ENCODE measurements at regions not wholly inside any gene's neighbourhood (a gene's known extent, or its start where the extent isn't known, plus 50 kb on each side); places are given as distances from the start of the nearest gene placed in this dataset.

DNA sequence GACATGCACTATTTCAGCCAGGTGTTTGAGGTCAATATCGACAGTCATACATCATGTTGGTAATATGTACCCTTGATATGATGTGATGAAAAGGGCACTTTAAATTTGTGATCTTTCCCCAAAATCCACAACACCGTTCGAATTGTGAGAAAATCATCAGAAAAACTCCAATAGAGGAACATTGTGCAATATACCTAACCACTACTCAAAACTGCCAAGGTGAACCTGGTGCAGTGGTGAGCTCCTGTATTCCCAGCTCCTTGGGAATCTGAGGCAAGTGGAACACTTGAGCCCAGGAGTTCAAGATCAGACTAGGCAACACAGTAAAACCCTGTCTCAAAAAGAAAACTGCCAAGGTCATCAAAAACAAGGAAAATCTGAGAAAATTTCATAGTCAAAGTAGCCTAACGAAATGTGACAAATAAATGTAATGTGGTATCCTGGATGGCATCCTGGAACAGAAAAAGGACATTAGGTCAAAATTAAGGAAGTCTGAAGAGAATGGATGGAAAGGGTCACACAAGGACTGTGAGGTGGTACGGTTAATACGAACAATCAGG is 55.6 kb upstream of the LSM6 start:
- Histone ChIP-seq H3K4me1 (ENCODE audit: insufficient read depth) (no peaks in the 10 kb centered on the region), H3K4me3 (no peak overlapping the region), H3K27me3 (no peaks in the 10 kb centered on the region), H3K27ac (no peak overlapping the region), H3K36me3 (no peaks in the 10 kb centered on the region), H3K9me3 (no peaks in the 10 kb centered on the region)
- no peak for TF ChIP-seq EP300 (IDR thresholded peaks at IDR 0.05)
- no peak for TF ChIP-seq CTCF (IDR thresholded peaks at IDR 0.05)
- TF ChIP-seq POLR2A (IDR thresholded peaks at IDR 0.05), result no peak
- no peak for DNase-seq
- WGBS, 3 donors, result 90 to 92% (median 91%) methylated on average over 6 of the region's 6 CpGs
- intact Hi-C loops (cut with DNase I), result no loop called here

DNA sequence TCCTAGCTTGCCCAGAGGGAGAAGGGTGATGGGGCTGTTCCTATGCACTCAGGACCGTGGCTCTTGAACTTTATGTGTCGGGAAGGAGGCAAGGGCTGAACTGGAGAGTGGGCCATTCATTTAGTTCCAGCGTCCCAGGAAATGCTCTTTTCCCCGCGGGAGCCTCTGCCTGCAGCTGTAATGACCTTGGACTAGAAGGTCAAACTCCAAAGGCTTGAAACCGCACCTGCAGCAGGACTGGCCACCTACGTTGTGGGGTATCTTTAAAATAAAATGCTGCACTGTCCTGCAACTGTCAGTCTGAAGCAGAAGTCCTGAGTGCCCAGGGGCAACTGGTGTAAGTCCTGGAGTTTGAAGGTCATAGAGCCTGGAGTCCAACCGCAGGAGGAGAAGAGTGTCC is 61.5 kb upstream of the LSM6 start:
- WGBS, 3 donors, result 32 to 68% (median 51%) methylated on average over 8 of the region's 8 CpGs
- H3K4me1 ChIP-seq (ENCODE audit: insufficient read depth), result no peaks in the 10 kb centered on the region
- no peaks in the 10 kb centered on the region for H3K9me3 ChIP-seq
- DNase-seq, result no peak
- no peak overlapping the region for H3K4me3 ChIP-seq
- no peaks in the 10 kb centered on the region for H3K36me3 ChIP-seq
- H3K27me3 ChIP-seq, result no peaks in the 10 kb centered on the region
- intact Hi-C loops (cut with DNase I), result no loop called here
- TF ChIP-seq EP300 (IDR thresholded peaks at IDR 0.05) (no peak), CTCF (IDR thresholded peaks at IDR 0.05) (no peak), POLR2A (IDR thresholded peaks at IDR 0.05) (no peak)
- H3K27ac ChIP-seq, result no peak overlapping the region

GRCh38 chr4:146113171-146113570 is 62.3 kb upstream of the LSM6 start:
- no peaks in the 10 kb centered on the region for H3K9me3 ChIP-seq
- WGBS, 3 donors, result 89 to 92% (median 92%) methylated on average over 10 of the region's 10 CpGs
- intact Hi-C loops (cut with DNase I), result no loop called here

DNA sequence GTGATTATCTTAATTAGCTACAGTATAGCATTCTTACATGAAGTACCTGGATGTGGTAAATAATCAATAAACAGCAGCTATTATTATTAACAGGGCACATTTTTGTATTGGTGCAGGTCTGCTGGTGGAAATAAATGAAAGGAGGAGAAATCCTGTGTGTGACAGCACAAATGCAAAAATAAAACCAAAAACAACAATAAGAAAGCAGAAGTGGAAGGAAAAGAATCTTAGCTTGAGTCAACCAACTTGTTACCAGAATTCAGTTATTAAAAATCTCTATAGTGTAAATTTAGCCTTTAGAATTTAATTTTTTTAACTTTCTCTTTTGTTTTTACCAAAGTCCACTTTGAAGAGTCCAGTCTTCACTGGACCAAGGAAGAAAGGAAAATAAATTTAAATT is 63.1 kb upstream of the LSM6 start:
- no peaks in the 10 kb centered on the region for H3K9me3 ChIP-seq
- intact Hi-C loops (cut with DNase I), result no loop called here
- no peak overlapping the region for H3K27ac ChIP-seq
- no peaks in the 10 kb centered on the region for H3K4me1 ChIP-seq (ENCODE audit: insufficient read depth)
- DNase-seq, result no peak
- H3K27me3 ChIP-seq, result no peaks in the 10 kb centered on the region
- TF ChIP-seq EP300 (IDR thresholded peaks at IDR 0.05) (no peak), POLR2A (IDR thresholded peaks at IDR 0.05) (no peak), CTCF (IDR thresholded peaks at IDR 0.05) (no peak)
- no peaks in the 10 kb centered on the region for H3K36me3 ChIP-seq
- H3K4me3 ChIP-seq, result no peak overlapping the region

More at GRCh38 chr4:146113171-146113570, 62.3 kb upstream of the LSM6 start:
- no peak for DNase-seq
- no peaks in the 10 kb centered on the region for H3K27me3 ChIP-seq
- TF ChIP-seq CTCF (IDR thresholded peaks at IDR 0.05) (no peak), POLR2A (IDR thresholded peaks at IDR 0.05) (no peak), EP300 (IDR thresholded peaks at IDR 0.05) (no peak)
- H3K4me1 ChIP-seq (ENCODE audit: insufficient read depth), result no peaks in the 10 kb centered on the region
- H3K27ac ChIP-seq, result no peak overlapping the region
- H3K36me3 ChIP-seq, result no peaks in the 10 kb centered on the region
- H3K4me3 ChIP-seq, result no peak overlapping the region

Measured in ovary (tissue), 7 donors.